ENCODE measurements at regions not wholly inside any gene's neighbourhood (a gene's known extent, or its start where the extent isn't known, plus 50 kb on each side); places are given as distances from the start of the nearest gene placed in this dataset.

DNA sequence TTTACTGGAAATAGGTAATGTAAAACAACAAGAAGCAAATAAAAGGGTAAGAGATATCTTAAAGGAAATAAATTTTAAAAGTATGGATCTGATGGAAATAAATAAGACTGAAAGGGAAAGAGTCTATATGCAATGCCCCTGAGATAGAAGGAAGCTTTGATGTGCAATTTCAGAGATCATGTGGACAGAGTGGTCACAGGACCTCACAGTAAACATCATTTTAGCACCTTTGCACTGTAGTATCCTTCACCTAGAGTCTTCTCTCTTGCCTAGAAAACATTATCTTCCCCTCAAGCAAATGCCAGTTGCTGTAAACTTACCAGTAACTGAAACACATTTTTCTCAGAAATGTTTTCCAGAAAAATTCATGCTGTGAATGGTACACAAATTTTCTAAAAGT, 1621.3 kb upstream of the TMEFF2 start:
- no peaks in the 10 kb centered on the region for H3K4me1 ChIP-seq (ENCODE audit: control insufficient read depth in 2 of 2, insufficient read depth in 2 of 2, low read length in 2 of 2)
- no peak overlapping the region for H3K4me3 ChIP-seq (ENCODE audit: low read length in 2 of 2)

DNA sequence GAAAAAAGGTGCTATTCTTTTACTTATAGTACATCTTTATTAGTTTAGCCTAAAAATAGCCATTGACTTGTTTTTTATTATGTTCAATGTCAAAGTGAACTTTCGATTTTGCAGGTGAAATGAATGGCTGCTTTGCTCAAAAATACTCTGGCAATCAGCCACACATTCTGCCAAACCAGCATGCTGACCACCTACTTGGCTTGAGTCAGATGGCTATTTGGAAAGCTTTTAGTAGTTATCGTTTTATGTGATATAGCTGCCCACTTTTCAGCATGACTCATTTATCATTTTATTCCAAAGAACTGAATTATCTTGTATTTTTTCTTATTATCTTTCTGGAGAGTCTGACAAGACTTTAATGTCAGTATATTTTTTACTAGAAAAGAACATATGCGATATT, 1615.8 kb upstream of the TMEFF2 start:
- no peak overlapping the region for H3K4me3 ChIP-seq (ENCODE audit: low read length in 2 of 2)
- WGBS = 93% methylated on average over 3 of the region's 3 CpGs
- no peak overlapping the region for H3K27ac ChIP-seq (ENCODE audit: low read depth in 1 of 2, low read length in 1 of 2)
- no peaks in the 10 kb centered on the region for H3K4me1 ChIP-seq (ENCODE audit: control insufficient read depth in 2 of 2, insufficient read depth in 2 of 2, low read length in 2 of 2)
- no peaks in the 10 kb centered on the region for H3K27me3 ChIP-seq (ENCODE audit: control insufficient read depth in 2 of 2, insufficient read depth in 1 of 2, low read length in 1 of 2)
- DNase-seq (ENCODE audit: low read depth in 6 of 9, low spot score in 9 of 9) = no peak
- no peaks in the 10 kb centered on the region for H3K9me3 ChIP-seq (ENCODE audit: control insufficient read depth in 2 of 2, insufficient read depth in 1 of 2, low read length in 1 of 2)
- no peaks in the 10 kb centered on the region for H3K36me3 ChIP-seq (ENCODE audit: control insufficient read depth in 2 of 2, insufficient read depth in 2 of 2, low read length in 1 of 2)

More for the DNA sequence above, 1621.3 kb upstream of the TMEFF2 start:
- H3K36me3 ChIP-seq (ENCODE audit: control insufficient read depth in 2 of 2, insufficient read depth in 2 of 2, low read length in 1 of 2) = no peaks in the 10 kb centered on the region
- H3K27ac ChIP-seq (ENCODE audit: low read depth in 1 of 2, low read length in 1 of 2) = no peak overlapping the region
- no peaks in the 10 kb centered on the region for H3K27me3 ChIP-seq (ENCODE audit: control insufficient read depth in 2 of 2, insufficient read depth in 1 of 2, low read length in 1 of 2)
- no peak for DNase-seq (ENCODE audit: low read depth in 6 of 9, low spot score in 9 of 9)
- H3K9me3 ChIP-seq (ENCODE audit: control insufficient read depth in 2 of 2, insufficient read depth in 1 of 2, low read length in 1 of 2) = peaks cover 1 to 16% of the 10 kb centered on the region in 2 donors

DNA sequence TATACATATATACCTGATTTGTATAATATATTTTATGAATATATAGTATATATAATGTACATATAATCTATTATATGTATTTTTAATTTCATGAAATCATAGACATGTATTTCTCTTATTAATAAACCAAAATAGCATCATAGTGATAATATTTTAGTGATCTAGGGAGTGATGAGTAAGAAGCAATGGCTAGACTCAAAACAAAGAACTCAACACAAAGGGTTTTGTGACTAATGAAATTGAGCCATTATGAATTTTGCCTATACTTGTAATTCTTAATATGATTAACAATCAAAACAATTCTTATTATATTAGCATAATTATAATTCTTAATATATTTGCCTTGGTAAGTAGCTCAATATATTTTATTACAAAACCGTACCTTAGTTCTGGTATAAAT, 1614.1 kb upstream of the TMEFF2 start:
- Histone ChIP-seq H3K36me3 (ENCODE audit: control insufficient read depth in 2 of 2, insufficient read depth in 2 of 2, low read length in 1 of 2) (no peaks in the 10 kb centered on the region), H3K9me3 (ENCODE audit: control insufficient read depth in 2 of 2, insufficient read depth in 1 of 2, low read length in 1 of 2) (no peaks in the 10 kb centered on the region), H3K4me3 (ENCODE audit: low read length in 2 of 2) (no peak overlapping the region), H3K27me3 (ENCODE audit: control insufficient read depth in 2 of 2, insufficient read depth in 1 of 2, low read length in 1 of 2) (no peaks in the 10 kb centered on the region), H3K4me1 (ENCODE audit: control insufficient read depth in 2 of 2, insufficient read depth in 2 of 2, low read length in 2 of 2) (no peaks in the 10 kb centered on the region), H3K27ac (ENCODE audit: low read depth in 1 of 2, low read length in 1 of 2) (no peak overlapping the region)
- DNase-seq (ENCODE audit: low read depth in 6 of 9, low spot score in 9 of 9) = no peak
- WGBS = 99% methylated on average over 1 of the region's 1 CpG

DNA sequence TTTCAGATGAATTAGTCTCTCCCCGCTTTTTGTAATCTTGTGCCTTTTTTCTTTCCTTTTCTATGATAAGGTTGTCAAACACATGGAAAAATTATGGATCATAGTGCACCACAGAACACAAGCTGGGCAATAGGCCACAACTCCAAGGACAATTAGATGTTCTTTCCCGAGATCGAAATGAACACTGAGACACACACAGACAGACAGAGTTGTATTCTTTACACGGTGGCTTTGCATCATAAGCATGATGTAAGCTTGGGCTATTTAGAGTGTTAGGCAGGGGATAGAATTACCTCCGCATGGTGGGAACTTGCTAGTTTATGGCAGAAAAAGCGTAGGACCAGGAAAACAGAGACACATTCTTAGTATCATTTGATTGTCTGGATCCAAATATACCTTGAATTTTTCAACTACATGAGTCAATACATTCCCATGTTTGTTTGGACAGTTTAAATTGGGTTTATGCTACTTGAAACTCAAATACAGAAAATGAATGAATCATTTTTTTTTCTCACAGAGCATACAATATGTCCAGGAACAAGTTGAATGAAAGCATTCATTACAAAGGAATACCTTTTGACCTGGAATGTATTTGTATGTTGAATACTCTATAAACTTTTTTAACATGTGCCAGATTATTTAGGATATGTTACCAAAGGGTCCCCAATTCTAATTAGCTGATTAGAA, 1611.5 kb upstream of the TMEFF2 start:
- Histone ChIP-seq H3K4me3 (ENCODE audit: low read length in 2 of 2) (no peak overlapping the region), H3K27me3 (ENCODE audit: control insufficient read depth in 2 of 2, insufficient read depth in 1 of 2, low read length in 1 of 2) (no peaks in the 10 kb centered on the region), H3K9me3 (ENCODE audit: control insufficient read depth in 2 of 2, insufficient read depth in 1 of 2, low read length in 1 of 2) (no peaks in the 10 kb centered on the region), H3K27ac (ENCODE audit: low read depth in 1 of 2, low read length in 1 of 2) (no peak overlapping the region), H3K4me1 (ENCODE audit: control insufficient read depth in 2 of 2, insufficient read depth in 2 of 2, low read length in 2 of 2) (no peaks in the 10 kb centered on the region), H3K36me3 (ENCODE audit: control insufficient read depth in 2 of 2, insufficient read depth in 2 of 2, low read length in 1 of 2) (no peaks in the 10 kb centered on the region)
- no peak for DNase-seq (ENCODE audit: low read depth in 6 of 9, low spot score in 9 of 9)
- 92% methylated on average over 6 of the region's 6 CpGs for WGBS

DNA sequence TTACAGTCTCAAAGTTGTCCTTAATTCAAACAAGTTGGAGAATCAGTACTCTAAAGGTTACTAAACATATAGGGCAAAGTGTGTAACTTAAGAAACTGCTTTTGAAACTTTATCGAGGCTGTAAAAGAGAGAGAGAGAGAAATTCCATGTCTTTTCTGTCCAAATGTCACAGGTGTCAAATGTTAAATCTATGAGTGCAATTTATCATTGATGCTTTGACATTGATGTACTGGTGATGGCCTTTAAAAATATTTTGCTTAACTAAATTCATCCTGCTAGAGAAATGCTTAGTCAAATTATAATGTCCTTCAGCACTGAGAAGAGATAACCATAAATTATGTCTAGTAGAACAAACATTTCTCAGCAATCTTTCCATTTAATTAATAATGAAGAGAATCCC, 1602.1 kb upstream of the TMEFF2 start:
- WGBS = 88% methylated on average over 1 of the region's 1 CpG
- Histone ChIP-seq H3K36me3 (ENCODE audit: control insufficient read depth in 2 of 2, insufficient read depth in 2 of 2, low read length in 1 of 2) (no peaks in the 10 kb centered on the region), H3K4me1 (ENCODE audit: control insufficient read depth in 2 of 2, insufficient read depth in 2 of 2, low read length in 2 of 2) (no peaks in the 10 kb centered on the region), H3K4me3 (ENCODE audit: low read length in 2 of 2) (no peak overlapping the region), H3K9me3 (ENCODE audit: control insufficient read depth in 2 of 2, insufficient read depth in 1 of 2, low read length in 1 of 2) (no peaks in the 10 kb centered on the region), H3K27me3 (ENCODE audit: control insufficient read depth in 2 of 2, insufficient read depth in 1 of 2, low read length in 1 of 2) (no peaks in the 10 kb centered on the region), H3K27ac (ENCODE audit: low read depth in 1 of 2, low read length in 1 of 2) (no peak overlapping the region)
- DNase-seq (ENCODE audit: low read depth in 6 of 9, low spot score in 9 of 9) = no peak

DNA sequence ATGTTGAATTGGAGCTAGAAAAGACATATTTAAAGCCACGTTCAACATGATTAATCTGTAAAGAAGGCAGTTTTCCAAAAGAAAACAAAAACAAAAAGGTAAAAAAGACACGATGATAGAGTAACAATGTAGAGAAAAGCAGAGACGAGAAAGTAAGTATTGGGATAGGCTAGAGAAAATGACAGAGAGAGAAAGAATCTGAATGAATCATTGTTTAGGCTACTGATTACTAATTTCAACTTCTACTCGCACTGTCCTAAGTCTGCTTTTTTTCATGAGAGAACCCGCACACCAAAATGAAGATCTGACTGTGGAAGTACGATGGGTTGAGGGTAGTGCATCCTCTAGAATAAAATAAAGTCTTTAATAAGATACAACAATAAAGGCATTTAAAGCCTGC, 1599.2 kb upstream of the TMEFF2 start:
- Histone ChIP-seq H3K9me3 (ENCODE audit: control insufficient read depth in 2 of 2, insufficient read depth in 1 of 2, low read length in 1 of 2) (no peaks in the 10 kb centered on the region), H3K4me1 (ENCODE audit: control insufficient read depth in 2 of 2, insufficient read depth in 2 of 2, low read length in 2 of 2) (no peaks in the 10 kb centered on the region), H3K27ac (ENCODE audit: low read depth in 1 of 2, low read length in 1 of 2) (no peak overlapping the region), H3K4me3 (ENCODE audit: low read length in 2 of 2) (no peak overlapping the region), H3K36me3 (ENCODE audit: control insufficient read depth in 2 of 2, insufficient read depth in 2 of 2, low read length in 1 of 2) (no peaks in the 10 kb centered on the region), H3K27me3 (ENCODE audit: control insufficient read depth in 2 of 2, insufficient read depth in 1 of 2, low read length in 1 of 2) (no peaks in the 10 kb centered on the region)
- WGBS = 96% methylated on average over 6 of the region's 6 CpGs
- DNase-seq (ENCODE audit: low read depth in 6 of 9, low spot score in 9 of 9) = no peak

DNA sequence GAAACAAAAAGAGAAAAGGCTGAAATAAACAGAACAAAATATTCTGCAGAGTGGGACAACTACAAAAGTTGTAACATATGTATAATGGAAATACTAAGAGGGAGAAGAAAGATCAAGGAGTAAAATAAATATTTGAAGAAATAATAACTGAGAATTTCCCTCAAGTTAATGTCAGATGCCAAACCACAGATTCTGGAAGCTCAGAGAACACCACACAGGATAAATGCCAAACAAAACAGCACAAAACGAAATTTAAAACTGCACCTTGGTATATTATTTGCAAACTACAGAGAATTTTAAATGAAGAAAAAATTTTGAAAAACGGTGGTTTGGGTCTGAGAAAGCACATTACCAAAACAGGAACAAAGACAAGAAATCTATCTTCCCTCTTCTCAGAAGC, 1588.9 kb upstream of the TMEFF2 start:
- no peak overlapping the region for H3K27ac ChIP-seq (ENCODE audit: low read depth in 1 of 2, low read length in 1 of 2)
- H3K36me3 ChIP-seq (ENCODE audit: control insufficient read depth in 2 of 2, insufficient read depth in 2 of 2, low read length in 1 of 2) = no peaks in the 10 kb centered on the region
- 64% methylated on average over 2 of the region's 2 CpGs for WGBS
- H3K27me3 ChIP-seq (ENCODE audit: control insufficient read depth in 2 of 2, insufficient read depth in 1 of 2, low read length in 1 of 2) = no peaks in the 10 kb centered on the region
- DNase-seq (ENCODE audit: low read depth in 6 of 9, low spot score in 9 of 9) = no peak
- H3K4me1 ChIP-seq (ENCODE audit: control insufficient read depth in 2 of 2, insufficient read depth in 2 of 2, low read length in 2 of 2) = no peaks in the 10 kb centered on the region
- no peak overlapping the region for H3K4me3 ChIP-seq (ENCODE audit: low read length in 2 of 2)
- H3K9me3 ChIP-seq (ENCODE audit: control insufficient read depth in 2 of 2, insufficient read depth in 1 of 2, low read length in 1 of 2) = no peaks in the 10 kb centered on the region

DNA sequence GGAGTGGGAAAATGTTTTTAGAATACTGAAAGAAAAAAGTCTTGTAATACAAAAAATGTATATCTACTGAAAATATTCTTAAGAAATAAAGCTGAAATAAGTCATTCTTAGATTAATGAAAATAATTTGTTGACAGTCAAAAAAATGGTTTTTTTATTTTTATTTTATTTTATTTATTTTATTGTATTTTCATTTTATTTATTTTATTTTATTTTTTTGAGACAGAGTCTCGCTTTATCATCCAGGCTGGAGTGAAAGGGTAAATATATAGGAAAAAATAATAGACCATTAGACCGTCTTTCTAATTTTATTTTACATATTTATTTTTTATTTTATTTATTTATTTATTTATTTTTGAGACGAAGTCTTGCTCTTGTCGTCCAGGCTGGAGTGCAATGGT, 1583.6 kb upstream of the TMEFF2 start:
- WGBS = 97% methylated on average over 4 of the region's 4 CpGs
- Histone ChIP-seq H3K4me3 (ENCODE audit: low read length in 2 of 2) (no peak overlapping the region), H3K27me3 (ENCODE audit: control insufficient read depth in 2 of 2, insufficient read depth in 1 of 2, low read length in 1 of 2) (no peaks in the 10 kb centered on the region), H3K4me1 (ENCODE audit: control insufficient read depth in 2 of 2, insufficient read depth in 2 of 2, low read length in 2 of 2) (no peaks in the 10 kb centered on the region), H3K36me3 (ENCODE audit: control insufficient read depth in 2 of 2, insufficient read depth in 2 of 2, low read length in 1 of 2) (no peaks in the 10 kb centered on the region), H3K27ac (ENCODE audit: low read depth in 1 of 2, low read length in 1 of 2) (no peak overlapping the region), H3K9me3 (ENCODE audit: control insufficient read depth in 2 of 2, insufficient read depth in 1 of 2, low read length in 1 of 2) (no peaks in the 10 kb centered on the region)
- no peak for DNase-seq (ENCODE audit: low read depth in 6 of 9, low spot score in 9 of 9)

DNA sequence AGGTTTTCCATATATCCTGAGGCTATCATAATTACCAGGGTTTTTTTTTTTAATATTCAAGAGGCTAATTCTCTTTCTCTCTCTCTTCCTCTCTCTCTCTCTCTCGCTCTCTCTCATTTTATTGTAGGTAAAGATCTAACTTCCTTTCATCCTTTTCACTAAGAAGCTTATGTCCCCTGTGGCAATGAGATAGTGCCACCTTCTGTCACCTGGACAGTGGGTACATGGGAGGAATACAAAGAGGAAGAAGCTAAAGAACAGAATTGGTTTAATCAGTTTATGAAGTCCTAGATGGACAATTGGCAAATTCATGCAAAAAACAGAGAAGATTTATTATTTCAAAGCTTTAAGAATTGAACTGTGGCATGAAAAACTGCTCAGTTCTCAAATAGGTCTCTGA, 1582.3 kb upstream of the TMEFF2 start:
- H3K36me3 ChIP-seq (ENCODE audit: control insufficient read depth in 2 of 2, insufficient read depth in 2 of 2, low read length in 1 of 2) = no peaks in the 10 kb centered on the region
- no peak for DNase-seq (ENCODE audit: low read depth in 6 of 9, low spot score in 9 of 9)
- WGBS = 89% methylated on average over 1 of the region's 1 CpG
- H3K4me1 ChIP-seq (ENCODE audit: control insufficient read depth in 2 of 2, insufficient read depth in 2 of 2, low read length in 2 of 2) = no peaks in the 10 kb centered on the region
- H3K4me3 ChIP-seq (ENCODE audit: low read length in 2 of 2) = no peak overlapping the region
- no peaks in the 10 kb centered on the region for H3K27me3 ChIP-seq (ENCODE audit: control insufficient read depth in 2 of 2, insufficient read depth in 1 of 2, low read length in 1 of 2)
- no peak overlapping the region for H3K27ac ChIP-seq (ENCODE audit: low read depth in 1 of 2, low read length in 1 of 2)
- no peaks in the 10 kb centered on the region for H3K9me3 ChIP-seq (ENCODE audit: control insufficient read depth in 2 of 2, insufficient read depth in 1 of 2, low read length in 1 of 2)

DNA sequence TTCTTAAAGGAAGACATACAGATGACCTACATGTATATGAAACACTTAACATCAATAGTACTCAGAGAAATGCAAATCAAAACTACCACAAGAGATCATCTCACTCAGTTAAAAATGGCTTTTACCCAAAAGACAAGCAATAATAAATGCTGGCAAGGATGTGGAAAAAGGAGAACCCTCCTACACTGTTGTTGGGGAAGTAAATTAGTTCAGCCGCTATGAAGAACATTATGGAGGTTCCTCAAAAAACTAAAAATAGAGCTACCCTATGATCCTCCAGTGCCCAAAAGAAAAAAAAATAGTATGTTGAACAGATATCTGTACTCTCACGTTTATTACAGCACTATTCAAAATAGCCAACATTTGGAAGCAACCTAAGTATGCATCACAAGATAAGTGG, 1579.4 kb upstream of the TMEFF2 start:
- Histone ChIP-seq H3K27ac (ENCODE audit: low read depth in 1 of 2, low read length in 1 of 2) (no peak overlapping the region), H3K4me3 (ENCODE audit: low read length in 2 of 2) (no peak overlapping the region), H3K9me3 (ENCODE audit: control insufficient read depth in 2 of 2, insufficient read depth in 1 of 2, low read length in 1 of 2) (no peaks in the 10 kb centered on the region), H3K27me3 (ENCODE audit: control insufficient read depth in 2 of 2, insufficient read depth in 1 of 2, low read length in 1 of 2) (no peaks in the 10 kb centered on the region), H3K36me3 (ENCODE audit: control insufficient read depth in 2 of 2, insufficient read depth in 2 of 2, low read length in 1 of 2) (no peaks in the 10 kb centered on the region), H3K4me1 (ENCODE audit: control insufficient read depth in 2 of 2, insufficient read depth in 2 of 2, low read length in 2 of 2) (no peaks in the 10 kb centered on the region)
- DNase-seq (ENCODE audit: low read depth in 6 of 9, low spot score in 9 of 9) = no peak
- 77% methylated on average over 2 of the region's 2 CpGs for WGBS

All from thymus (tissue), 11 donors.